ENCODE measurements at regions not wholly inside any gene's neighbourhood (a gene's known extent, or its start where the extent isn't known, plus 50 kb on each side); places are given as distances from the start of the nearest gene placed in this dataset.

DNA sequence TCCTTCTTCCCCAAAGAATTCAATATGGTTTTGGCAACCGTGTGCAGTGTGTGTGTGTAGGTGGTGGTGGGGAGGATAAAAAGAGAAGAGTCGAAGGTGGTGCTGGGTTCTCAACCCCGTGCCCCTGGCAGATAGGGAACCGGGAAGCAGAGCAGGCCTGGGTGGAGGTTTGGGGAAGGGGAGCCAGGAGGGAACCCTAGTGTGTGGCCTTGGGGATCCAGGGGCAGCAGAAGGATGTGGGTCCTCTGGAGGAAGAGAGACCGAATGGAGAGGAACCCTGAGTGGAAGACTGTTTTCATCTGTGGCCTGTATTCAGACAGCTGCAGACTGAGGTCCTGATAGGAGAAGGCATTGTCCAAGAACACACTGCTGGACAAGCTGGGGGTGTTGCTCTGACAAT, 73.3 kb upstream of the B3GAT1 start (continued):
- TF ChIP-seq ATM (IDR thresholded peaks at IDR 0.05; ENCODE audit: borderline replicate concordance) (no peak), NR2F2 (IDR thresholded peaks at IDR 0.05; ENCODE audit: borderline replicate concordance, low read depth) (no peak), SRSF9 (IDR thresholded peaks at IDR 0.05; ENCODE audit: borderline replicate concordance, insufficient read depth, low read depth, low read length, poor library complexity, severe bottlenecking) (no peak)
- TF ChIP-seq, protein P1, sequence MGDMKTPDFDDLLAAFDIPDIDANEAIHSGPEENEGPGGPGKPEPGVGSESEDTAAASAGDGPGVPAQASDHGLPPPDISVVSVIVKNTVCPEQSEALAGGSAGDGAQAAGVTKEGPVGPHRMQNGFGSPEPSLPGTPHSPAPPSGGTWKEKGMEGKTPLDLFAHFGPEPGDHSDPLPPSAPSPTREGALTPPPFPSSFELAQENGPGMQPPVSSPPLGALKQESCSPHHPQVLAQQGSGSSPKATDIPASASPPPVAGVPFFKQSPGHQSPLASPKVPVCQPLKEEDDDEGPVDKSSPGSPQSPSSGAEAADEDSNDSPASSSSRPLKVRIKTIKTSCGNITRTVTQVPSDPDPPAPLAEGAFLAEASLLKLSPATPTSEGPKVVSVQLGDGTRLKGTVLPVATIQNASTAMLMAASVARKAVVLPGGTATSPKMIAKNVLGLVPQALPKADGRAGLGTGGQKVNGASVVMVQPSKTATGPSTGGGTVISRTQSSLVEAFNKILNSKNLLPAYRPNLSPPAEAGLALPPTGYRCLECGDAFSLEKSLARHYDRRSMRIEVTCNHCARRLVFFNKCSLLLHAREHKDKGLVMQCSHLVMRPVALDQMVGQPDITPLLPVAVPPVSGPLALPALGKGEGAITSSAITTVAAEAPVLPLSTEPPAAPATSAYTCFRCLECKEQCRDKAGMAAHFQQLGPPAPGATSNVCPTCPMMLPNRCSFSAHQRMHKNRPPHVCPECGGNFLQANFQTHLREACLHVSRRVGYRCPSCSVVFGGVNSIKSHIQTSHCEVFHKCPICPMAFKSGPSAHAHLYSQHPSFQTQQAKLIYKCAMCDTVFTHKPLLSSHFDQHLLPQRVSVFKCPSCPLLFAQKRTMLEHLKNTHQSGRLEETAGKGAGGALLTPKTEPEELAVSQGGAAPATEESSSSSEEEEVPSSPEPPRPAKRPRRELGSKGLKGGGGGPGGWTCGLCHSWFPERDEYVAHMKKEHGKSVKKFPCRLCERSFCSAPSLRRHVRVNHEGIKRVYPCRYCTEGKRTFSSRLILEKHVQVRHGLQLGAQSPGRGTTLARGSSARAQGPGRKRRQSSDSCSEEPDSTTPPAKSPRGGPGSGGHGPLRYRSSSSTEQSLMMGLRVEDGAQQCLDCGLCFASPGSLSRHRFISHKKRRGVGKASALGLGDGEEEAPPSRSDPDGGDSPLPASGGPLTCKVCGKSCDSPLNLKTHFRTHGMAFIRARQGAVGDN (CRISPR knock-in tag; IDR thresholded peaks at IDR 0.05) = no peak

DNA sequence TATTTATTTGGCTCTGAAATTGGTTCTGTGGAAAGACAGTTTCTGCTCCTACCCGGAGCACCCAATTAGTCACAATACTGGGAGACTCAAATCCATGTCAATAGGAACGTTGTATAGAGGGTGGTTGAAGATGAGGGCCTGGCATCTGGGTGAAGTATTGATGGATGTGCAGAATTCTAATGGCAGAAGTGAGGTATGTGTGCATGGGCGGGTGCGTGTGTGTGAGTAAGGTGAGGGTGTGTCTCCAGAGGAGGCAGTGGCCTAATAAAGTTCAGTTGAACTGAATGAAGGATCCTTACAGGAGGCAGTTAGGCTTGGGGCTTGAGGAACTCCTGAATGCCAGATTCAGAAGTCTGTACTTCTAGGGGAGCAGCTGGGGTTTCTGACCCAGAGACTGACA, 71.8 kb upstream of the B3GAT1 start:
- H3K9ac ChIP-seq (ENCODE audit: insufficient read depth, low read depth, low read length) = no peak overlapping the region
- TF ChIP-seq YEATS2 (CRISPR knock-in tag; IDR thresholded peaks at IDR 0.05; ENCODE audit: borderline replicate concordance) = no peak
- TF ChIP-seq, protein P2, sequence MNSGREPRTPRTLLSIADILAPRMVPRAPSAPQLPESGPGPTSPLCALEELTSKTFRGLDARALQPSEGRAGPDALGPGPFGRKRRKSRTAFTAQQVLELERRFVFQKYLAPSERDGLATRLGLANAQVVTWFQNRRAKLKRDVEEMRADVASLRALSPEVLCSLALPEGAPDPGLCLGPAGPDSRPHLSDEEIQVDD (CRISPR knock-in tag; IDR thresholded peaks at IDR 0.05; ENCODE audit: borderline replicate concordance) = no peak
- no peak for TF ChIP-seq BRD4 (CRISPR knock-in tag; IDR thresholded peaks at IDR 0.05)
- TF ChIP-seq ZNF556 (CRISPR knock-in tag; IDR thresholded peaks at IDR 0.05; ENCODE audit: borderline replicate concordance) = no peak
- TF ChIP-seq, protein P3, sequence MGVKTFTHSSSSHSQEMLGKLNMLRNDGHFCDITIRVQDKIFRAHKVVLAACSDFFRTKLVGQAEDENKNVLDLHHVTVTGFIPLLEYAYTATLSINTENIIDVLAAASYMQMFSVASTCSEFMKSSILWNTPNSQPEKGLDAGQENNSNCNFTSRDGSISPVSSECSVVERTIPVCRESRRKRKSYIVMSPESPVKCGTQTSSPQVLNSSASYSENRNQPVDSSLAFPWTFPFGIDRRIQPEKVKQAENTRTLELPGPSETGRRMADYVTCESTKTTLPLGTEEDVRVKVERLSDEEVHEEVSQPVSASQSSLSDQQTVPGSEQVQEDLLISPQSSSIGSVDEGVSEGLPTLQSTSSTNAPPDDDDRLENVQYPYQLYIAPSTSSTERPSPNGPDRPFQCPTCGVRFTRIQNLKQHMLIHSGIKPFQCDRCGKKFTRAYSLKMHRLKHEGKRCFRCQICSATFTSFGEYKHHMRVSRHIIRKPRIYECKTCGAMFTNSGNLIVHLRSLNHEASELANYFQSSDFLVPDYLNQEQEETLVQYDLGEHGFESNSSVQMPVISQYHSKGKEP (CRISPR knock-in tag; IDR thresholded peaks at IDR 0.05) = no peak
- H3K4me1 ChIP-seq (ENCODE audit: insufficient read depth, low read length) = no peaks in the 10 kb centered on the region
- CTCF ChIA-PET (ENCODE audit: low intra/inter-chr PET ratio, low total read pairs) = no interaction called here
- ATAC-seq = no peak
- POLR2A ChIA-PET = no interaction called here
- no peak for DNase-seq (ENCODE audit: low spot score)
- peaks cover 0 to 3% of the 10 kb centered on the region in 2 experiments; a peak in 2 of 5 replicates for H3K27me3 ChIP-seq (ENCODE audit: control insufficient read depth in 1 of 2, insufficient read depth in 2 of 2, low read length in 2 of 2)
- no peak overlapping the region for H2AFZ ChIP-seq (ENCODE audit: low read length)
- H3K27ac ChIP-seq (ENCODE audit: extremely low read length, insufficient read depth, low read length) = no peak overlapping the region
- no TSS peak for BruUV-seq (replicated peaks)
- no peaks in the 10 kb centered on the region for H3K79me2 ChIP-seq (ENCODE audit: insufficient read depth, low read length)
- no peaks in the 10 kb centered on the region for H3K9me3 ChIP-seq (ENCODE audit: low read length)
- 28% methylated on average over 4 of the region's 4 CpGs for WGBS (ENCODE audit: low lambda C conversion rate)
- no peak overlapping the region for H3K4me3 ChIP-seq (replicated peaks in 1 of 3; ENCODE audit: insufficient read depth in 1 of 3, low read depth in 2 of 3, low read length in 3 of 3)
- H3K4me2 ChIP-seq (ENCODE audit: low read depth, low read length) = no peak overlapping the region
- FAIRE-seq = no peak
- no peaks in the 10 kb centered on the region for H3K36me3 ChIP-seq (replicated peaks in 1 of 2; ENCODE audit: control insufficient read depth in 1 of 2, insufficient read depth in 2 of 2, low read length in 2 of 2)
- intact Hi-C loops (cut with micrococcal nuclease; ENCODE audit: unreplicated experiment) = no loop called here
- in situ Hi-C loops (cut with HindIII; ENCODE audit: extremely low pct_ligation_motif_present, low pct_unique_long_range_greater_than_20kb) = no loop called here
- no peaks in the 10 kb centered on the region for H4K20me1 ChIP-seq (ENCODE audit: insufficient read depth, low read length)
